HT1080 (cell line): ENCODE measurements at regions not wholly inside any gene's neighbourhood (a gene's known extent, or its start where the extent isn't known, plus 50 kb on each side); places are given as distances from the start of the nearest gene placed in this dataset.
"Not testable (repeated sequence)": the region's sequence is repeated elsewhere in the genome, so short reads cannot be mapped to it uniquely, and the experiment has no call there.

Source experiments
- DNase-seq: peaks from one replicate; pipeline ENCODE4 v3.0.0-alpha.2; 2015; ENCODE audit warnings: low read depth

GRCh38 chr10:65100146-65100545, 1578.9 kb downstream of the REEP3 start:
- no peak for DNase-seq

GRCh38 chr10:65100881-65101280, 1579.7 kb downstream of the REEP3 start:
- not testable (repeated sequence) for DNase-seq

DNA sequence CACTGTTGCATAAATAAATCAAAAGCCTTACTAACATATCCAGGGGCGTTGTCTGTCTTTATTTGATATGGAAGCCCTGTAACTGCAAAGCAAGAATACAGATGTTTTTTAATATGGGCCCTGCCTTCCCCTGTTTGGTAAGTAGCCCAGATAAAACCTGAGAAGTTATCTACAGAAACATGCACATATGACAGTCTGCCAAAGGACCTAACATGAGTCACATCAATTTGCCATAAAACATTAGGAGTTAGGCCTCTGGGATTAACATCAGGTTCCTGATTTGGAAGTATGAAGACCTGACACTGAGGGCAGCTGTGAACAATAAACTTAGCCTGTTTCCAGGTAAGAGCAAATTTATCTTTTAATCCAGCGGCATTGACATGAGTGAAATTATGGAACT, 1588.8 kb downstream of the REEP3 start:
- DNase-seq, result no peak

GRCh38 chr10:65111059-65111458, 1589.9 kb downstream of the REEP3 start:
- not testable (repeated sequence) for DNase-seq

GRCh38 chr10:65112573-65112972, 1591.4 kb downstream of the REEP3 start:
- DNase-seq, result no peak

DNA sequence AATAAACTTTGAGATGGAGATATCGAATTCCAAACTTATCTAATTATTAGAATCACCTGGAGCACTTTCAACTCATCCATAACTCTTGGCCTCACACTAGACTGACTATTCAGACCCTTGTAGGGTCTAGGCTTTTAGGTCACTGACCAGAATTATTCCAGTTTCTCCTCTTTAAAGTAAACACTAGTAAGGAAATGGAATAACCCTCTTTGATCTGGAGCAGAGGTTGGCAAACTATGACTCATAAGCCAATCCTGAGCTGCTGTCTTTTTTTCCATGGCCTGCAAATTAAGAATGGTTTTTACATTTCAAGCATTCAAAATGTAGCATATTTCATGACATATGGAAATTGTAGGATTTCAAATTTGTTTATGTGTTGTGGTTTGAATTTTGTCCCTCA, 1601.9 kb downstream of the REEP3 start:
- peak; percentile 45 for DNase-seq

DNA sequence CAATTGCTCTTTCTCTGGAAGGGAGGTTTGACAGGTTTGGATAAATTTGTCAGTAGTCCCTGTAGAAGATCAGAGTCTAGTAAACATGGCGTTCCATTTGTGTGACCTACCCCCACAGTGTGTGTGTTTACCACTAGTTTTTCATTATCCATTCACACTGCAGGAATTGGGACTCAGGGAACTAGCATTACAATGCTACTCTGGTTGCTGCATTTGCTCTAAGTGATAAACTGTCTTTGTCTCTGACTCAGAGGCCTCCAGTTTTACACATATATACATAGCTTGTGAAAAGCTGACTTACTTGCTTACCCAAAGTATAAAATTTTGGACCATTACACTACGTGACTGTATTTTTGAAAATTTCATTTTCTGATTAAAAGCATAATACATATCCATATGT, 1604.0 kb downstream of the REEP3 start:
- no peak for DNase-seq

DNA sequence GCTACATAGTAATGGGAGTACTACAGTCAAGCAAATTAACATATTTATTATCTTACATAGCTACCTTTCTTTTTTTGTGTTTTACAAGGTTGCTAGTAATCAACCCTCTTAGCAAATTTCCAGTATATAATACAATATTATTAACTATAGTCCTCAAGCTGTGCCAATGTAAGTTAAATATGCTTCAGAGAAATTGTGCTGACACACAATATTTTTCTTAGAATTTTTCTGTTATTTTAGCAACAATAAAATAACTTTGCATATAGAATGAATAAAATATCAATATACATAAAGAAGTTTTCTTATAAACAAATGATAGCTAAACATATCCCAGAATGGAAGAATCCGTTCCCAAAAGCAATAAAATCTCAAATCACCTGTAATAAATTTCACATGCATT, 1605.1 kb downstream of the REEP3 start:
- no peak for DNase-seq

- no peak for DNase-seq
These were observed 1607.1 kb downstream of the REEP3 start for GRCh38 chr10:65128277-65128676.

GRCh38 chr10:65130162-65130758, 1609.1 kb downstream of the REEP3 start:
- DNase-seq, result no peak

DNA sequence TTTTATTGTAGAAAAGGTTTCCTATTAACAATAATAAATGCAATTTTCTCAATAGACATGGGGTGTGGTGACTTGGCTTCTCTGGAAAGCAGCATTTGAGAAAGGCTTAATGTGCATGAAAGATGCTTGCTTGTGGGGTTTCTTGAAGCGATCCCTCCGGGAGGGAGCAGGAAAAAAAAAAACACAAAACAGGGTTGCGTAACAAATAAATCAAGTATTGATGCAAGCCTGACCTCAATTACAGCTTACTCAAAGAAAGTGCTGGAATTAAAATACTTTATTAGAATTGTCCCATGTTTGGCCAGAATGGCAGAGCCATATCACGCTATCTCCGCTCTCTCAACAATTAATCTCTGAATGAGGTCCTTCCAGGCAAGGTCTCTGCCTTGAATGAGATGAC, 1612.5 kb downstream of the REEP3 start:
- no peak for DNase-seq

GRCh38 chr10:65135508-65135907, 1614.3 kb downstream of the REEP3 start:
- no peak for DNase-seq

GRCh38 chr10:65142641-65143435, 1621.6 kb downstream of the REEP3 start:
- no peak for DNase-seq

DNA sequence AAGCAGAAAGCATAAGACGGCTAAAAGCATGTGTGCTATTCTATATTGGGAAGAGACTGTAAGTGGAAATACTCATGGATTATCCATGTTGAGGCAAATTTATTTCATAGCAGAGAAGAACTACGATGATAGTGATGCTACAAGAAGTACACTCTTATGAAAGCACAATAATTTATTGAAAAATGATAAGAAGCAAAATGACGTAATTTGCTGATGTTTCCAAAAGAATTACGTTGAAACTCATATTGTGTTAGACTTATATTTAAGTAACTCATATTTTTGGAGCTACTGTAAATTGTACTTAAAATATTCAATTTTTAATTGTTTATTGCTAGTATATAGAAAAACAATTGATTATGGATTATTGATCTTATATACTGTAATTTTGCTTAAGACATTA, 1622.5 kb downstream of the REEP3 start:
- no peak for DNase-seq

GRCh38 chr10:65149878-65150277, 1628.7 kb downstream of the REEP3 start:
- DNase-seq, result no peak

GRCh38 chr10:65166272-65166671, 1645.1 kb downstream of the REEP3 start:
- no peak for DNase-seq

GRCh38 chr10:65172249-65172648, 1651.0 kb downstream of the REEP3 start:
- no peak for DNase-seq

- no peak for DNase-seq
These were observed 1655.8 kb downstream of the REEP3 start for GRCh38 chr10:65176994-65177393.

DNA sequence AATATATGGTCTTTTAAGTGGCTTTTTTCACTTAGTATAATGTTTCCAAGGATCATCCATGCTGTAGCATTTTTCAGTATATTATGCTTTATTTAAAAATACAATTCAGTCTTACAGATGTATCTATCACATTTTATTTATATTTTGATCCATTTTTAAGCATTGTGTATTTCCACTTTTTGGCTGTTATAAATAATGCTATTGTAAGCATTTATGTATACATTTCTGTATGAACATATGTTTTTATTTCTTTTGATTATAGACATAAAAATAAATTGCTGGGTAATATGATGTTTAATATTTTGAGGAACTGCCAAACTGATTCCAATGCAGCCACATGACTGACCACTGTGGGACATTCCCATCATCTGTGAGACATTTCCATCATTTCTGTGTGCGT, 1662.0 kb downstream of the REEP3 start:
- DNase-seq, result no peak

- not testable (repeated sequence) for DNase-seq
These were observed 1665.5 kb downstream of the REEP3 start for GRCh38 chr10:65186668-65187067.

- peak; percentile 74 for DNase-seq
These were observed 1672.9 kb downstream of the REEP3 start for GRCh38 chr10:65194126-65194525.

DNA sequence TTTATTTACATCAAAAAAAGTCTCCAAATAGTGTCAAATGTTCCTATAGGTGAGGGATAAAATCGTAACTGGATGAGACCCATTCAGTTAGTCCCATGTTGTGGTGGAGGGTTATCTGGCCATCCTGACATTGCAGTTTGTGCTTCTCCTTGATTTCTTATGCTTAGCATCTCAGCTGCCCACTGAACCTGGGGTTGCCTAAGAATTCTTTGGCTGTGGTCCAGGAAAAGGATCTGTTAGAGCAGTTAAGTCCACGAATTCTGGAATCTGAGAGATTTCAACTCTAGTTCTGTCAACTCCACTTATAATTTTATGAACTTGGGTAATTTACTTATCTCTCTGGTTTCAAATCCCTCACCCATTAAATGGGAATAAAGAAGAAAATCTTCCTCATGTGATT, 1673.4 kb downstream of the REEP3 start:
- no peak for DNase-seq

DNA sequence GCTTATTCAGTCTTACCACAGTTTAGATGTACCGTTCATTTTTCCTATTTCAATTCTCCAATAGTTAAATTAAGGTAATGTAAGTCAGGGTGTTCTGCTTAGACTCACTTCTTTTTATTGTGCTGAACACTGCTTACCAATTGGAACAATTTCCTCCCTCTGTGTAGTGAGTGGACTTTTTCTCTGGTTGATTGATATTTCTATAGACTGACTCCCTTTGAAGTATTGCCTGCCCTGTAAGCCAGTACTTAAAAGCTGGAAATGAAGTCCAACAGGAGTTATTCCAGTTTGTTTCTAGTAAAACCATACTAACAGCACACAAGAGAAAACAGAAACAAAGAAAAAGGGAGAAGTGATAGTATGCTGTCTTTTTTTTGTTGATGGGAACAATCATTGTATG, 1674.9 kb downstream of the REEP3 start:
- no peak for DNase-seq
